ENCODE measurements at regions not wholly inside any gene's neighbourhood (a gene's known extent, or its start where the extent isn't known, plus 50 kb on each side); places are given as distances from the start of the nearest gene placed in this dataset.

- H3K27ac Mint-ChIP-seq: no peak overlapping the region
- H3K4me1 Mint-ChIP-seq: peaks cover 18% of the 10 kb centered on the region
- peaks cover 2% of the 10 kb centered on the region for H3K27me3 Mint-ChIP-seq (ENCODE audit: low read depth)
- H3K36me3 Mint-ChIP-seq: peaks cover 6% of the 10 kb centered on the region
- H3K9me3 Mint-ChIP-seq: peaks cover 7% of the 10 kb centered on the region
- ChIA-PET POLR2A (no interaction called here), CTCF (no interaction called here)
- ATAC-seq (no peak), DNase-seq (ENCODE audit: low spot score) (no peak)
- TF ChIP-seq E2F1 (CRISPR knock-in tag; IDR thresholded peaks at IDR 0.05): no peak
- no peak for TF ChIP-seq KAT7 (CRISPR knock-in tag; IDR thresholded peaks at IDR 0.05; ENCODE audit: borderline replicate concordance)
- no peak for TF ChIP-seq EMX1 (CRISPR knock-in tag; IDR thresholded peaks at IDR 0.05)
- TF ChIP-seq ATF6 (CRISPR knock-in tag; IDR thresholded peaks at IDR 0.05): no peak
- TF ChIP-seq NR2C2 (CRISPR knock-in tag; IDR thresholded peaks at IDR 0.05): no peak
- no peak for TF ChIP-seq AR (CRISPR knock-in tag; IDR thresholded peaks at IDR 0.05)
- no peak for TF ChIP-seq ZNF317 (CRISPR knock-in tag; IDR thresholded peaks at IDR 0.05; ENCODE audit: borderline replicate concordance, low read depth)
- TF ChIP-seq GABPB1 (CRISPR knock-in tag; IDR thresholded peaks at IDR 0.05): no peak
- H3K4me3 Mint-ChIP-seq: no peak overlapping the region
Observed at GRCh38 chr4:185883591-185883990, 71.6 kb upstream of the SORBS2 start.

- CTCF ChIA-PET: no interaction called here
- no peak for TF ChIP-seq ZNF121 (CRISPR knock-in tag; IDR thresholded peaks at IDR 0.05)
- no peak for TF ChIP-seq PRDM15 (CRISPR knock-in tag; IDR thresholded peaks at IDR 0.05)
- no peak for TF ChIP-seq FOXP1 (CRISPR knock-in tag; IDR thresholded peaks at IDR 0.05; ENCODE audit: borderline replicate concordance)
- no peak for TF ChIP-seq AR (CRISPR knock-in tag; IDR thresholded peaks at IDR 0.05)
- TF ChIP-seq HMGXB4 (CRISPR knock-in tag; IDR thresholded peaks at IDR 0.05): no peak
- no peak for TF ChIP-seq HMGA2 (CRISPR knock-in tag; IDR thresholded peaks at IDR 0.05)
- POLR2A ChIA-PET: no interaction called here
Observed at GRCh38 chr4:185885075-185885474, 73.1 kb upstream of the SORBS2 start.

More at GRCh38 chr4:185885075-185885474, 73.1 kb upstream of the SORBS2 start:
- H3K27me3 Mint-ChIP-seq (ENCODE audit: low read depth): peaks cover 3% of the 10 kb centered on the region
- H3K27ac Mint-ChIP-seq: no peak overlapping the region
- no peak for DNase-seq (ENCODE audit: low spot score)
- no peak overlapping the region for H3K4me3 Mint-ChIP-seq
- H3K9me3 Mint-ChIP-seq: peaks cover 18% of the 10 kb centered on the region
- H3K36me3 Mint-ChIP-seq: peaks cover 18% of the 10 kb centered on the region
- ATAC-seq: no peak
- peaks cover 15% of the 10 kb centered on the region for H3K4me1 Mint-ChIP-seq
